Brain pericyte (primary cell): ENCODE measurements at regions not wholly inside any gene's neighbourhood (a gene's known extent, or its start where the extent isn't known, plus 50 kb on each side); places are given as distances from the start of the nearest gene placed in this dataset.

ENCODE experiments used
- DNase-seq: peaks from one replicate; pipeline ENCODE4 v3.0.0-alpha.2; 2012; ENCODE audit warnings: low read depth, low spot score

DNA sequence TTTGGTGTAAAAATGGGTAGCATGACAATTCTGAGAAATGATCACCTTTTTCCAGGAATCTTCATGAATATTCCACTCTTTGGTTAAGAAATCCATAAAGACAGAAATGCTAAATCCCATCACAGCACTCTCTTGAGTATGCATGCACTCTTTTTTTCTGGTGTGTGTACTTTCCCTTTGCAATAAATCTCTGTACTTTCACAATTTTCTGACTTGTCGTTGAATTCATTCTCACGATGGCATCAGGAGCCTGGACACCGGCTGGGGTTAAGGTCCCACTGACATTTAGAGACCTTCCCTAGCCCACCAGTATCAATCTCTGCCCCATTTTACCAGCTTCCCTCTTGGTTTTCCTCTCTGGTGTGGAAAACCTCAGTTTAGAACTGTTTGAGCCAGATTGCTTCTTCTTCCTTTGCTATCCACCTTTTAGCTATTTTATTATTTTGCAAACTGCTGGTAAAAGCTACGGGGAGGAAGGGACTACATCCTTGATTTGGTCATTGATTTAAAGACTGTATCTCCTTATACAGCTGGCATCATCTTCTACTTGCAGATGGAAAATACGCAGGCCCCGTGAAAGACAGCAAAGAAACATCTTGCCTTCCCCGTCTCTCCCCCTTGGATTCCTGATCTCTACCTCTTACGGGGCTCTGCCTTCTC, 59.9 kb upstream of the ZFR start:
- no peak for DNase-seq

DNA sequence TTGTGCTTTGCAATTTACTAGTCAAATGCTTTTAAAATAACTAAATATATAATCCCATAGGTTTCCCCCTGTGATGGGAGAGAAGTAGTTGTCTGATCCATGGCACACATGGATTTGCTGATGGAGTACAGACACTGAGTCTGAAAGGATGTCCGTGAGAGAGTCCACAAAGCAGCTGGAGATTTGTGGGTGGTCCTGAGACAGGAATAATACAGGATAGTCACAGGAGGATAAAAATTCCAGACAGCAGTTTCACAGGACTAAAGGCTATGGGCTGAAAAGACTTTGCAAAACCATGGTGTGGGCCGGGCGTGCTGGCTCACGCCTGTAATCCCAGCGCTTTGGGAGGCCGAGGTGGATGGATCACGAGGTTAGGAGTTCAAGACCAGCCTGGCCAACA, 58.7 kb upstream of the ZFR start:
- DNase-seq: no peak

DNA sequence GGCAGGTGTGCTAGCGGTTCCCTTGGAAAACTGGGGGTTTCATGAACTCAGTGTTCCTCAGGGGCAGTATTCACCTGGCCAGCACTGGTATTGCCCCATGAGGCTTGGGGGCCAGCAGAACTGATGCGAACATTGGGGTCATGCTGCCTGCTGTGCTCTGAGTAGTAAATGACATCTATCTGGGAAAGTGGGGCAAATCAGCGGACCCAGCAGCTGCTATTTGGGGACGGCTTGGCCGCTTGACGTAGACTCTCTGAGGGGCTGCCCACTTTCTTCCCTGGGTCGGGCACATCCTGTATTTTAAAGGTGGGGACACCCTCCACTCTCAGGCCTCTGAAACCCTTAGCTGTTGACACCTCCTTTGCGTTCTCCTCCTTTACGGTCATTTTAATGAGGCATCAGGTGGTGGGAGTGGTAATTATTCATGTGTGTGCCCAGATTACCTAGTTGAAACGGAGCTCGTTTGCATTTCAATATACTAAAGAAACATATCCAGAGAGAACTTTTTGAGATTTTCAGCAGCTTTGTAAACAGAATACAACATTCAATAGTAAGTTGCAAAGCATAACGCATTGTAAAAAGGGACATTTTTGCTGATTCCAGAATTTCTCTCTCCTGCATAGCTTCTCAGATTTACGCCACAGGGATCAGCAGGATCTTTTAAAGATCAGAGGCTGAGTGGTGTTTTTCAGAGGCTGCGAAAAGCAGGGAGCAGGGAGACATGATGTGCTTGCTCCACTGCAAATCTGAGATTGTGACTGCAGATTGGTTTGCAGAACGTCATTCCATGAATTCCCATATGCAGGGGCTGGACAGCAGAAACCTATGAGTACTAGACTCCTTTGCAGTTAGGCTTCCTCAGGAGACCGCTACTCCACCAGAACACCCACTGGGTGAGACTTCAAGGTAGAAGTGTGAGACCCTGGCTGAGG, 56.8 kb upstream of the ZFR start:
- no peak for DNase-seq

DNA sequence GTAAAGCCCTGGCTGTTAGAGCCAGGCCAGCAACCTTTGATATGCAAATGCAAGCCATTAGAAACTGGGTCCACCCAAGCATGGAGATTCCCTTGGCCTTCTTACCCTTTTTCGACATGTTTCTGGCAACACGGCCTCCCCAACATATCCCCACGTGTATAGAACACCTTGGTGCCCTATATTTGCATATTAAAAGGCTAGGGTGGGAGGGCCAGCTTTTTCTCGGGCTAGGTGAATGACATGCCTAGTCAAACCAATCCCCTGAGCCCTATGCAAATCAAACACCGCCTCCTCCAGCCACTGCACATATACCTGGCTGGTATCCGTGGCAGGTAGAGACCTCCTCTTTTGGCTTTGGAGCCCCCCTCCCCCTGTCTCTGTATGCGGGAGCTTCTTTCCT, 55.6 kb upstream of the ZFR start:
- no peak for DNase-seq

DNA sequence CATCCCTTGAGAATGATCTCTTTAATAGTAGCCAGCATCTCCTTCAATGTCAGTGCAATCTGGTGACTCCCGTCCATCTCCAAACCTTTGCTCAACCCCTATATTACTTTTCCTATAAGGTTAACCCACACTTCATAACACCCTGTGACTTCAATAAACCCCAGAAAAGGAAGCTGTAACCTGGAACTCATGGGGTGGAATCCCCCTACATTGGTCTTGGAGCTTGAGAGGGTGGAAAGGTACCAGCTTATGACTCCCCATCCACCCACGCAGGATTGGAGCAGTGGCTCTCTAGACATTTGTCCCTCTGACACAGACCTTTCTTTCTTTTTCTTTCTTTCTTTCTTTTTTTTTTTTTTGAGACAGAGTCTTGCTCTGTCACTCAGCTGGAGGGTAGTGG, 54.7 kb upstream of the ZFR start:
- no peak for DNase-seq

DNA sequence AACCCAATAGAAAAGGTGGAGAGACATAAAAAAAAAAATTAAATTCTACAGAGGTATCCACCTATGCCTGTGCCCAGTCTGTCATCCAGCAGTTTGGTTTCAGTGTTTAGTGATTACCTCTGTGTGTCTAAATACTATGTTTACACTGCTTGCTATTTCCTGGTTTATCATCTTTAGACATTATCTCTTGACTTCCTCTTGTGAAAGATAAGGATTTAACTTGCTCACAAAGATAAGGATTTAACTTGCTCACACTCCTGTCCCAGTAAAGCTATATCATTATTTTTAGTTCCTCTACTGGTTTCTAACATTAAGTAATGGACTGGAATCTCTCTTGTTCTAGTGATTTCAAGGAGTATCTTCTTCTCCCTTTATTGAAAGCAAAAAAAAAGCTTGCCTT, 53.9 kb upstream of the ZFR start:
- no peak for DNase-seq

DNA sequence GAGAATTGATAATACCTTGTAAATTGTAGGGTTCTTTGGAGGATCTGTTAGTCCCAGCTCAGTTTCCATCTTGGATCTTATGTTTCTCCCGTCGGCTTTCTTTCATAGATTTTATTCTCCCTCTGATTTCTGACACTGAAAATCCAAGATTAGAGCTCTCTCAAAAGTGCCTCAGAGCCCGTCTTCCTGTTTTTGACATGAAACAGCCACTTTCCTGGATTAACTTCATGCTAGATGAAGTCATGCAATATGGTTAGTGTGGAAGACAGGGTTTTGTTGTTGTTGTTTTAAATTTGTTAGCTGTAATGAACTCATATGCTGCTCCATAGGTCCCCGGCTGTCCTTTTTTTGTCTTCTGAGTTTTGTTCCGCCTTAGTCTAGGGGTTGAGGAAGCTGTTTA, 51.6 kb upstream of the ZFR start:
- DNase-seq: no peak

DNA sequence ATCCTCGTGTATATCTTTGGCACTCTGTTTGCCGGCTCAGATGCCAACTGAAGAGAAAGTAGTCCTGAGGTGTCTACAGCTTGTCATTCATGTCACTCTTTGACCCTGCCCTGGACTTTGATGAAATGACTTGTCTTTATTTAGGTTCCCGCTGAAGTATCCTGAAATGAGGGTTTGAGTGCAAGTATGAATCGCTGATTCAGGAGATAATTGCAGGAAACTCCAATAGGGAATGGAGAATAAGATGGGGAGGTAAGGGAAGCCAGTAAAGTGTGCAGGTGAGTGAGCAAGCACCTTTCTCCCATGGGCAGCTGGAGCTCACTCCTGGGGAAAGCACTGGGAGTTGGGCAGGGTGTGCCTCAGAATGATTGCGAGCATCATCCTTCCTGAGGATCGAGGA, 50.3 kb upstream of the ZFR start:
- no peak for DNase-seq
